ENCODE measurements at regions not wholly inside any gene's neighbourhood (a gene's known extent, or its start where the extent isn't known, plus 50 kb on each side); places are given as distances from the start of the nearest gene placed in this dataset.

- TF ChIP-seq EZH2 (IDR thresholded peaks at IDR 0.05; ENCODE audit: borderline replicate concordance, low read length) (no peak), CTCF (IDR thresholded peaks at IDR 0.05; ENCODE audit: low read length) (no peak)
- Histone ChIP-seq H4K20me1 (ENCODE audit: insufficient read depth, low read length) (no peaks in the 10 kb centered on the region), H3F3A (ENCODE audit: insufficient read depth, low read length) (no peaks in the 10 kb centered on the region), H3K9me3 (ENCODE audit: low read length) (no peaks in the 10 kb centered on the region), H3K9ac (ENCODE audit: low read length) (no peak overlapping the region), H3K27me3 (ENCODE audit: insufficient read depth, low read length) (no peaks in the 10 kb centered on the region), H3K4me3 (ENCODE audit: low read depth, low read length, poor library complexity, severe bottlenecking) (no peak overlapping the region), H3K4me2 (ENCODE audit: low read length) (no peak overlapping the region), H3K27ac (ENCODE audit: low read depth, low read length, poor library complexity, severe bottlenecking) (no peak overlapping the region), H3K36me3 (ENCODE audit: insufficient read depth, low read length) (no peaks in the 10 kb centered on the region), H3K79me2 (ENCODE audit: insufficient read depth, low read length) (no peaks in the 10 kb centered on the region), H3K9me2 (ENCODE audit: low read depth, low read length) (no peaks in the 10 kb centered on the region), H3K4me1 (ENCODE audit: insufficient read depth, low read length, severe bottlenecking) (no peaks in the 10 kb centered on the region), H2AFZ (ENCODE audit: low read length) (no peak overlapping the region)
Observed at GRCh38 chr1:115224636-115225035, 113.4 kb downstream of the NGF start.

DNA sequence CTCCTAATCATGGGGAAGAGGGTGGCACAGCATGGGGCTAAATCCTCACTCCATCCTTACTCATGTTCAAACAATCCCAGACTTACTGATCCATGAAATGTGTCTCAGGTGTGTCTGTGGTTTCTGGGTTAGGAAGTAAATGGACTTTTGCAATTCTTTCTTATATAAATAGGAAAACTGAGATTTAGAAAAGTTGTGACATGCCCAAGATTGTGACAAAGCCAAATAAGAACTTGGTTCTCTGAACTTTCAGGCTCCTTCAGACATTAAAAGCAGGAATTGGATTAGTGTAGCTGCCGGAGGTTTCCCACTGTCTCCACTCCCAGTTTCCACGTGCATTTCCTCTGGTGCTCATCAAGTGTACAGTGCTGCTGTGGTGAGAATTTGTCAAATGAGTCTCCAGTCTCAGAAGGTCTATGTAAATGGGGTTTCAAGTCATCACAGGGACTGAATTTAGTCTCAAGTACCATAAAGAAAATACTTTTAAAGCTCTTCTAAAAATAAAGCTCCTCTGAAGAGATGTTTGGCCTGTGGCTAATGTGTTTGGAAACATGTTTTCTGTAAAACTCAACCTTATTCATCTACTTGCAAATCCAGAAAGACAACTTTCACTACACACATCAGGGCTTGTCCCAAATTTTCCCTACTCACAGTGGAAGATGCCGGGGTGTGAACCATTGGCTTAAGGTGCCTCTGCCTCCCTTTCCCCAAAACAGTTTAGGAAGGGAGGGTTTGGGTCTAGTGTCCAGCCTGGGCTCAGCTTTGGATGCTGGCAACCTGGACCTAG, 115.2 kb downstream of the NGF start:
- Histone ChIP-seq H3K27ac (ENCODE audit: low read depth, low read length, poor library complexity, severe bottlenecking) (no peak overlapping the region), H3K4me2 (ENCODE audit: low read length) (no peak overlapping the region), H3K4me3 (ENCODE audit: low read depth, low read length, poor library complexity, severe bottlenecking) (no peak overlapping the region), H2AFZ (ENCODE audit: low read length) (no peak overlapping the region), H3K9ac (ENCODE audit: low read length) (no peak overlapping the region), H4K20me1 (ENCODE audit: insufficient read depth, low read length) (no peaks in the 10 kb centered on the region), H3K4me1 (ENCODE audit: insufficient read depth, low read length, severe bottlenecking) (no peaks in the 10 kb centered on the region), H3K79me2 (ENCODE audit: insufficient read depth, low read length) (no peaks in the 10 kb centered on the region), H3K27me3 (ENCODE audit: insufficient read depth, low read length) (no peaks in the 10 kb centered on the region), H3K9me2 (ENCODE audit: low read depth, low read length) (no peaks in the 10 kb centered on the region), H3K9me3 (ENCODE audit: low read length) (no peaks in the 10 kb centered on the region), H3F3A (ENCODE audit: insufficient read depth, low read length) (no peaks in the 10 kb centered on the region), H3K36me3 (ENCODE audit: insufficient read depth, low read length) (no peaks in the 10 kb centered on the region)
- TF ChIP-seq EZH2 (IDR thresholded peaks at IDR 0.05; ENCODE audit: borderline replicate concordance, low read length) (no peak), CTCF (IDR thresholded peaks at IDR 0.05; ENCODE audit: low read length) (no peak)

- H3K36me3 ChIP-seq (ENCODE audit: insufficient read depth, low read length): no peaks in the 10 kb centered on the region
- no peaks in the 10 kb centered on the region for H3K79me2 ChIP-seq (ENCODE audit: insufficient read depth, low read length)
- no peaks in the 10 kb centered on the region for H3K9me3 ChIP-seq (ENCODE audit: low read length)
- H3K27ac ChIP-seq (ENCODE audit: low read depth, low read length, poor library complexity, severe bottlenecking): no peak overlapping the region
- H3K4me2 ChIP-seq (ENCODE audit: low read length): no peak overlapping the region
- TF ChIP-seq EZH2 (IDR thresholded peaks at IDR 0.05; ENCODE audit: borderline replicate concordance, low read length) (no peak), CTCF (IDR thresholded peaks at IDR 0.05; ENCODE audit: low read length) (no peak)
- H3K4me3 ChIP-seq (ENCODE audit: low read depth, low read length, poor library complexity, severe bottlenecking): no peak overlapping the region
- H3K4me1 ChIP-seq (ENCODE audit: insufficient read depth, low read length, severe bottlenecking): no peaks in the 10 kb centered on the region
- H3K27me3 ChIP-seq (ENCODE audit: insufficient read depth, low read length): no peaks in the 10 kb centered on the region
- no peaks in the 10 kb centered on the region for H4K20me1 ChIP-seq (ENCODE audit: insufficient read depth, low read length)
- H3K9ac ChIP-seq (ENCODE audit: low read length): no peak overlapping the region
- H2AFZ ChIP-seq (ENCODE audit: low read length): no peak overlapping the region
- H3F3A ChIP-seq (ENCODE audit: insufficient read depth, low read length): no peaks in the 10 kb centered on the region
- H3K9me2 ChIP-seq (ENCODE audit: low read depth, low read length): no peaks in the 10 kb centered on the region
Observed at GRCh38 chr1:115220340-115221270, 117.4 kb downstream of the NGF start.
